ENCODE measurements at regions not wholly inside any gene's neighbourhood (a gene's known extent, or its start where the extent isn't known, plus 50 kb on each side); places are given as distances from the start of the nearest gene placed in this dataset.
"Not testable (repeated sequence)": the region's sequence is repeated elsewhere in the genome, so short reads cannot be mapped to it uniquely, and the experiment has no call there.

GRCh38 chr16:21363550-21364223, 85.6 kb upstream of the CRYM start:
- TF ChIP-seq EZH2 (IDR thresholded peaks at IDR 0.05; ENCODE audit: insufficient read depth, poor library complexity, severe bottlenecking); EZH2phosphoT487 (IDR thresholded peaks at IDR 0.05; ENCODE audit: insufficient read depth, low read depth): not testable (repeated sequence)

Measured in GM23248 (cell line).